GM12878 (cell line): ENCODE measurements at regions not wholly inside any gene's neighbourhood (a gene's known extent, or its start where the extent isn't known, plus 50 kb on each side); places are given as distances from the start of the nearest gene placed in this dataset.

Experiments
- ATAC-seq: fragments of 200-7000 bp; cut with Tn5 transposase; 3 replicates; pipeline ENCODE4 v1.9.1; 2020; ENCODE audit warnings: mild to moderate bottlenecking, moderate library complexity
- BruUV-seq: library from RNA; stranded (reverse); fragments of 400-500 nt; replicated peaks from 2 replicates; lab custom pipeline; 2021; lab: Mats Ljungman, UMichigan
- CTCF ChIA-PET: fragments of 300-600 bp; sonication (Branson Sonifier 250); formaldehyde crosslinking; extraction: SDS; loops from one replicate; lab custom pipeline; 2021; ENCODE audit warnings: inconsistent platforms; lab: Yijun Ruan, JAX
- POLR2A ChIA-PET: fragments of 350-600 bp; formaldehyde crosslinking; extraction: SDS; loops from one replicate; lab custom pipeline; 2021; ENCODE audit warnings: inconsistent platforms; lab: Charles Lee
- RAD21 ChIA-PET: fragments of 300-600 bp; sonication (Branson Sonifier 250); formaldehyde crosslinking; loops from one replicate; lab custom pipeline; 2023; ENCODE audit warnings: antibody characterized with exemption; ENCODE audit not compliant: unreplicated experiment; lab: Charles Lee
- SMC1A ChIA-PET: fragments of 300-600 bp; sonication (Branson Sonifier 250); formaldehyde crosslinking; loops from one replicate; lab custom pipeline; 2023; ENCODE audit not compliant: unreplicated experiment, uncharacterized antibody; lab: Charles Lee
- DNase-seq: peaks from one replicate; pipeline ENCODE4 v3.0.0-alpha.2; 2011; ENCODE audit warnings: low read depth, low spot score
- FAIRE-seq: peaks from 3 replicates; lab custom pipeline; 2011; peaks lifted over from hg19 to GRCh38; lab: Jason Lieb, UNC
- H2AFZ ChIP-seq: 2 replicates; pipeline ENCODE4 v1.6.0; 2011; ENCODE audit warnings: low read depth, low read length, control low read depth; ENCODE audit not compliant: control insufficient read depth
- H3K27ac ChIP-seq: 2 replicates; pipeline ENCODE4 v1.5.1; 2011; ENCODE audit warnings: control low read depth; ENCODE audit not compliant: control insufficient read depth, insufficient read depth
- H3K27me3 ChIP-seq, 2 experiments: replicated peaks in 1 of 2; 2 replicates each; pipeline versions ENCODE4 v1.6.0 to v1.6.1; 2011; ENCODE audit warnings: low read length in 1 of 2; ENCODE audit not compliant: control insufficient read depth in 2 of 2, insufficient read depth in 2 of 2
- H3K36me3 ChIP-seq, 2 experiments: 2 replicates each; pipeline ENCODE4 v1.5.1; 2011; ENCODE audit warnings: low read length in 1 of 2; ENCODE audit not compliant: control insufficient read depth in 2 of 2, insufficient read depth in 2 of 2
- H3K4me1 ChIP-seq: 2 replicates; pipeline ENCODE4 v1.6.1; 2011; ENCODE audit warnings: mild to moderate bottlenecking, low read length, moderate library complexity, mixed read lengths; ENCODE audit not compliant: control insufficient read depth, insufficient read depth
- H3K4me2 ChIP-seq: 2 replicates; pipeline ENCODE4 v1.6.0; 2011; ENCODE audit warnings: control low read depth; ENCODE audit not compliant: control insufficient read depth, insufficient read depth
- H3K4me3 ChIP-seq: fragments of 200-600 bp; sonication (generic); 2 replicates; pipeline ENCODE4 v1.5.1; 2016
- H3K79me2 ChIP-seq: 2 replicates; pipeline ENCODE4 v1.6.0; 2011; ENCODE audit warnings: low read length; ENCODE audit not compliant: control insufficient read depth, insufficient read depth
- H3K9ac ChIP-seq: 2 replicates; pipeline ENCODE4 v1.8.0; 2011; ENCODE audit warnings: low read length, control low read depth, mixed read lengths; ENCODE audit not compliant: control insufficient read depth, insufficient read depth
- H3K9me3 ChIP-seq: replicated peaks from 3 replicates; pipeline ENCODE4 v1.5.1; 2011; ENCODE audit warnings: mild to moderate bottlenecking, low read length; ENCODE audit not compliant: control insufficient read depth, insufficient read depth
- H4K20me1 ChIP-seq: 2 replicates; pipeline ENCODE4 v1.6.0; 2011; ENCODE audit not compliant: control insufficient read depth, insufficient read depth
- BRCA1 ChIP-seq: IDR thresholded peaks from 2 replicates; pipeline ENCODE4 v1.6.1; 2011; ENCODE audit warnings: low read depth, low read length, improper control_type of control experiment
- CREB1 ChIP-seq: IDR thresholded peaks from 2 replicates; pipeline ENCODE4 v1.6.1; 2012; ENCODE audit warnings: low read depth, mild to moderate bottlenecking, inconsistent platforms
- GATAD2B ChIP-seq: fragments of 450-650 bp; conservative IDR thresholded peaks from 2 replicates; pipeline ENCODE4 v1.6.1; 2017; ENCODE audit warnings: low read depth, mild to moderate bottlenecking, moderate library complexity
- IRF4 ChIP-seq: IDR thresholded peaks from 2 replicates; pipeline ENCODE4 v1.6.1; 2011; ENCODE audit warnings: low read depth, low read length
- MEF2A ChIP-seq: IDR thresholded peaks from 2 replicates; pipeline ENCODE4 v1.6.1; 2011; ENCODE audit warnings: low read depth, mild to moderate bottlenecking, low read length, moderate library complexity; ENCODE audit not compliant: insufficient read depth
- MYB ChIP-seq: fragments of 150-350 bp; IDR thresholded peaks from 2 replicates; pipeline ENCODE4 v1.6.1; 2014; ENCODE audit warnings: mild to moderate bottlenecking, low read depth, low read length, borderline replicate concordance
- NFYB ChIP-seq: IDR thresholded peaks from 2 replicates; pipeline ENCODE4 v1.6.1; 2011; ENCODE audit warnings: low read depth, mild to moderate bottlenecking, low read length, improper control_type of control experiment, moderate library complexity; ENCODE audit not compliant: insufficient read depth
- NR2C2 ChIP-seq: IDR thresholded peaks from 2 replicates; pipeline ENCODE4 v1.6.1; 2011; ENCODE audit warnings: borderline replicate concordance, low read depth; ENCODE audit not compliant: control insufficient read depth, insufficient read length
- PAX8 ChIP-seq: fragments of 450-650 bp; IDR thresholded peaks from 2 replicates; pipeline ENCODE4 v1.6.1; 2017; ENCODE audit warnings: mild to moderate bottlenecking, moderate library complexity
- RELA ChIP-seq: fragments of 450-650 bp; IDR thresholded peaks from 2 replicates; pipeline ENCODE4 v1.8.0; 2014; ENCODE audit warnings: borderline replicate concordance; ENCODE audit not compliant: partially characterized antibody
- SMAD1 ChIP-seq: fragments of 450-650 bp; IDR thresholded peaks from 2 replicates; pipeline ENCODE4 v1.6.1; 2018; ENCODE audit warnings: mild to moderate bottlenecking, low read depth; ENCODE audit not compliant: partially characterized antibody
- TCF7 ChIP-seq: IDR thresholded peaks from 2 replicates; pipeline ENCODE4 v1.6.1; 2014; ENCODE audit warnings: antibody characterized with exemption, borderline replicate concordance
- WRNIP1 ChIP-seq: IDR thresholded peaks from 2 replicates; pipeline ENCODE4 v1.6.1; 2011; ENCODE audit warnings: low read depth, low read length, improper control_type of control experiment, borderline replicate concordance
- ZNF24 ChIP-seq: fragments of 450-650 bp; IDR thresholded peaks from 2 replicates; pipeline ENCODE4 v1.6.1; 2017; ENCODE audit warnings: antibody characterized with exemption, mild to moderate bottlenecking
- ZNF274 ChIP-seq: IDR thresholded peaks from one replicate; pipeline ENCODE4 v1.8.0; 2011; ENCODE audit not compliant: insufficient read length, insufficient read depth
- ZNF622 ChIP-seq: fragments of 450-650 bp; IDR thresholded peaks from 2 replicates; pipeline ENCODE4 v1.6.1; 2017; ENCODE audit warnings: mild to moderate bottlenecking, inconsistent platforms
- WGBS: methylation state at CpG from one replicate; pipeline ENCODE4 v1.1.6; 2016; ENCODE audit warnings: low lambda C conversion rate; ENCODE audit not compliant: insufficient replicate concordance, insufficient coverage; ENCODE audit errors: missing lambda C conversion rate; 5-methylcytosine and 5-hydroxymethylcytosine counted together
- in situ Hi-C: fragments of 300-500 bp; cut with MboI; formaldehyde crosslinking; loops from 9 replicates; pipeline ENCODE4 v1.14.3; 2018; ENCODE audit warnings: mixed read lengths
- intact Hi-C: fragments of 100-400 bp; cut with micrococcal nuclease; formaldehyde crosslinking; loops from one replicate; pipeline ENCODE4 v1.14.2; 2022; ENCODE audit not compliant: unreplicated experiment
- TF ChIP-seq, protein P1 (sequence below): IDR thresholded peaks from 2 replicates; pipeline ENCODE4 v1.6.1; 2011; ENCODE audit warnings: low read depth, low read length, improper control_type of control experiment, borderline replicate concordance
- TF ChIP-seq, protein P2 (sequence below): fragments of 450-650 bp; conservative IDR thresholded peaks from 2 replicates; pipeline ENCODE4 v1.6.1; 2017; ENCODE audit warnings: mild to moderate bottlenecking, moderate library complexity
- TF ChIP-seq, protein P3 (sequence below): IDR thresholded peaks from 2 replicates; pipeline ENCODE4 v1.6.1; 2012; ENCODE audit warnings: improper control_type of control experiment, low read depth, low read length; ENCODE audit not compliant: insufficient replicate concordance

DNA sequence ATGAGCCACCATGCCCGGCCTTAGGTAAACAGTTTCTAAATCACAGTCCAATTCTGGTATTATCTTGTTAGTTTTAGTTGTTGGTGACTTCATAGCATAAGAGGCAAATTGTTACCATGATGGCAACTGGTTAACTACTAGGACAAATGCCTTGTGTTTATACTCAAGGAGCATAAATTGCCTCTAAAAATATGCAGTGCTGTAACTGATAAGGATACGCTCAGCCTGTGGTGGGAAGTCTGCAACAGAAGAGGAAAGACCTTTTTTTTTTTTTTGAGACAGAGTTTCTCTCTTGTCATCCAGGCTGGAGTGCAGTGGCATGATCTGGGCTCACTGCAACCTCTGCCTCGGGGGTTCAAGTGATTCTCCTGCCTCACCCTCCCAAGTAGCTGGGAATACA lies 311.9 kb upstream of the ARGLU1 start:
- WGBS = 0% methylated on average over 3 of the region's 3 CpGs
- H3K4me1 ChIP-seq = no peaks in the 10 kb centered on the region
- ChIA-PET RAD21 (interaction anchor here (0.6 kb wide), 1 partner anchor 265 kb away, joined by 3 read pairs; no protein-coding TSS in a partner anchor), SMC1A (interaction anchor here (0.7 kb wide), 1 partner anchor 1018 kb away, joined by 3 read pairs; no protein-coding TSS in a partner anchor), POLR2A (no interaction called here), CTCF (no interaction called here)
- no peak overlapping the region for H3K27ac ChIP-seq
- no peaks in the 10 kb centered on the region for H4K20me1 ChIP-seq
- H3K9me3 ChIP-seq = no peaks in the 10 kb centered on the region
- H3K4me2 ChIP-seq = no peak overlapping the region
- H3K79me2 ChIP-seq = no peaks in the 10 kb centered on the region
- H3K27me3 ChIP-seq = no peaks in the 10 kb centered on the region
- intact Hi-C loops (no loop called here), in situ Hi-C loops (no loop called here)
- H3K36me3 ChIP-seq = no peaks in the 10 kb centered on the region
- no peak for ATAC-seq
- no peak overlapping the region for H2AFZ ChIP-seq
- H3K9ac ChIP-seq = no peak overlapping the region
- no peak overlapping the region for H3K4me3 ChIP-seq
- BruUV-seq = no TSS peak
- no peak for FAIRE-seq
- no peak for DNase-seq
- TF ChIP-seq SMAD1 = no peak
- TF ChIP-seq BRCA1 = no peak
- no peak for TF ChIP-seq ZNF622
- TF ChIP-seq PAX8 = no peak
- no peak for TF ChIP-seq WRNIP1
- TF ChIP-seq MEF2A = no peak
- no peak for TF ChIP-seq CREB1
- no peak for TF ChIP-seq ZNF24
- TF ChIP-seq, protein P1, sequence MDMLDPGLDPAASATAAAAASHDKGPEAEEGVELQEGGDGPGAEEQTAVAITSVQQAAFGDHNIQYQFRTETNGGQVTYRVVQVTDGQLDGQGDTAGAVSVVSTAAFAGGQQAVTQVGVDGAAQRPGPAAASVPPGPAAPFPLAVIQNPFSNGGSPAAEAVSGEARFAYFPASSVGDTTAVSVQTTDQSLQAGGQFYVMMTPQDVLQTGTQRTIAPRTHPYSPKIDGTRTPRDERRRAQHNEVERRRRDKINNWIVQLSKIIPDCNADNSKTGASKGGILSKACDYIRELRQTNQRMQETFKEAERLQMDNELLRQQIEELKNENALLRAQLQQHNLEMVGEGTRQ = no peak
- TF ChIP-seq MYB = no peak
- TF ChIP-seq, protein P2, sequence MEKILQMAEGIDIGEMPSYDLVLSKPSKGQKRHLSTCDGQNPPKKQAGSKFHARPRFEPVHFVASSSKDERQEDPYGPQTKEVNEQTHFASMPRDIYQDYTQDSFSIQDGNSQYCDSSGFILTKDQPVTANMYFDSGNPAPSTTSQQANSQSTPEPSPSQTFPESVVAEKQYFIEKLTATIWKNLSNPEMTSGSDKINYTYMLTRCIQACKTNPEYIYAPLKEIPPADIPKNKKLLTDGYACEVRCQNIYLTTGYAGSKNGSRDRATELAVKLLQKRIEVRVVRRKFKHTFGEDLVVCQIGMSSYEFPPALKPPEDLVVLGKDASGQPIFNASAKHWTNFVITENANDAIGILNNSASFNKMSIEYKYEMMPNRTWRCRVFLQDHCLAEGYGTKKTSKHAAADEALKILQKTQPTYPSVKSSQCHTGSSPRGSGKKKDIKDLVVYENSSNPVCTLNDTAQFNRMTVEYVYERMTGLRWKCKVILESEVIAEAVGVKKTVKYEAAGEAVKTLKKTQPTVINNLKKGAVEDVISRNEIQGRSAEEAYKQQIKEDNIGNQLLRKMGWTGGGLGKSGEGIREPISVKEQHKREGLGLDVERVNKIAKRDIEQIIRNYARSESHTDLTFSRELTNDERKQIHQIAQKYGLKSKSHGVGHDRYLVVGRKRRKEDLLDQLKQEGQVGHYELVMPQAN = no peak
- no peak for TF ChIP-seq NFYB
- TF ChIP-seq NR2C2 = no peak
- TF ChIP-seq, protein P3, sequence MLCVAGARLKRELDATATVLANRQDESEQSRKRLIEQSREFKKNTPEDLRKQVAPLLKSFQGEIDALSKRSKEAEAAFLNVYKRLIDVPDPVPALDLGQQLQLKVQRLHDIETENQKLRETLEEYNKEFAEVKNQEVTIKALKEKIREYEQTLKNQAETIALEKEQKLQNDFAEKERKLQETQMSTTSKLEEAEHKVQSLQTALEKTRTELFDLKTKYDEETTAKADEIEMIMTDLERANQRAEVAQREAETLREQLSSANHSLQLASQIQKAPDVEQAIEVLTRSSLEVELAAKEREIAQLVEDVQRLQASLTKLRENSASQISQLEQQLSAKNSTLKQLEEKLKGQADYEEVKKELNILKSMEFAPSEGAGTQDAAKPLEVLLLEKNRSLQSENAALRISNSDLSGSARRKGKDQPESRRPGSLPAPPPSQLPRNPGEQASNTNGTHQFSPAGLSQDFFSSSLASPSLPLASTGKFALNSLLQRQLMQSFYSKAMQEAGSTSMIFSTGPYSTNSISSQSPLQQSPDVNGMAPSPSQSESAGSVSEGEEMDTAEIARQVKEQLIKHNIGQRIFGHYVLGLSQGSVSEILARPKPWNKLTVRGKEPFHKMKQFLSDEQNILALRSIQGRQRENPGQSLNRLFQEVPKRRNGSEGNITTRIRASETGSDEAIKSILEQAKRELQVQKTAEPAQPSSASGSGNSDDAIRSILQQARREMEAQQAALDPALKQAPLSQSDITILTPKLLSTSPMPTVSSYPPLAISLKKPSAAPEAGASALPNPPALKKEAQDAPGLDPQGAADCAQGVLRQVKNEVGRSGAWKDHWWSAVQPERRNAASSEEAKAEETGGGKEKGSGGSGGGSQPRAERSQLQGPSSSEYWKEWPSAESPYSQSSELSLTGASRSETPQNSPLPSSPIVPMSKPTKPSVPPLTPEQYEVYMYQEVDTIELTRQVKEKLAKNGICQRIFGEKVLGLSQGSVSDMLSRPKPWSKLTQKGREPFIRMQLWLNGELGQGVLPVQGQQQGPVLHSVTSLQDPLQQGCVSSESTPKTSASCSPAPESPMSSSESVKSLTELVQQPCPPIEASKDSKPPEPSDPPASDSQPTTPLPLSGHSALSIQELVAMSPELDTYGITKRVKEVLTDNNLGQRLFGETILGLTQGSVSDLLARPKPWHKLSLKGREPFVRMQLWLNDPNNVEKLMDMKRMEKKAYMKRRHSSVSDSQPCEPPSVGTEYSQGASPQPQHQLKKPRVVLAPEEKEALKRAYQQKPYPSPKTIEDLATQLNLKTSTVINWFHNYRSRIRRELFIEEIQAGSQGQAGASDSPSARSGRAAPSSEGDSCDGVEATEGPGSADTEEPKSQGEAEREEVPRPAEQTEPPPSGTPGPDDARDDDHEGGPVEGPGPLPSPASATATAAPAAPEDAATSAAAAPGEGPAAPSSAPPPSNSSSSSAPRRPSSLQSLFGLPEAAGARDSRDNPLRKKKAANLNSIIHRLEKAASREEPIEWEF = no peak
- no peak for TF ChIP-seq ZNF274
- TF ChIP-seq GATAD2B = no peak
- no peak for TF ChIP-seq RELA
- no peak for TF ChIP-seq TCF7
- no peak for TF ChIP-seq IRF4
